SK-N-SH treated with all-trans-retinoic acid at 6 μM for 48 hours (cell line): ENCODE measurements at regions not wholly inside any gene's neighbourhood (a gene's known extent, or its start where the extent isn't known, plus 50 kb on each side); places are given as distances from the start of the nearest gene placed in this dataset.

Experiments used
- ATAC-seq: fragments of 200-7000 bp; cut with Tn5 transposase; 3 replicates; pipeline ENCODE4 v1.9.1; 2020; ENCODE audit warnings: mild to moderate bottlenecking, moderate library complexity
- ARNTL ChIP-seq: fragments of 450-650 bp; formaldehyde crosslinking; IDR thresholded peaks from 2 replicates; pipeline ENCODE4 v1.5.0; 2020; ENCODE audit warnings: low read depth, mild to moderate bottlenecking, moderate library complexity, borderline replicate concordance
- BACH2 ChIP-seq: fragments of 250-450 bp; sonication (Bioruptor Pico); IDR thresholded peaks from 2 replicates; pipeline ENCODE4 v1.9.0; 2021; ENCODE audit warnings: mild to moderate bottlenecking, borderline replicate concordance
- CSDC2 ChIP-seq: fragments of 250-450 bp; sonication (Bioruptor Pico); IDR thresholded peaks from 2 replicates; pipeline ENCODE4 v1.5.0; 2020; ENCODE audit warnings: mild to moderate bottlenecking, moderate library complexity
- CSRNP3 ChIP-seq: fragments of 250-450 bp; sonication (Bioruptor Pico); IDR thresholded peaks from 2 replicates; pipeline ENCODE4 v1.5.1; 2021; ENCODE audit warnings: mild to moderate bottlenecking, moderate library complexity
- ESRRG ChIP-seq: fragments of 250-450 bp; sonication (Bioruptor Pico); IDR thresholded peaks from 2 replicates; pipeline ENCODE4 v1.6.1; 2021; ENCODE audit warnings: mild to moderate bottlenecking
- PPARA ChIP-seq: fragments of 250-450 bp; sonication (Bioruptor Pico); IDR thresholded peaks from 2 replicates; pipeline ENCODE4 v1.5.0; 2020; ENCODE audit warnings: mild to moderate bottlenecking, borderline replicate concordance
- TCF4 ChIP-seq: fragments of 250-450 bp; sonication (Bioruptor Pico); IDR thresholded peaks from 2 replicates; pipeline ENCODE4 v1.8.0; 2021; ENCODE audit warnings: mild to moderate bottlenecking, moderate library complexity, borderline replicate concordance
- TOX ChIP-seq: fragments of 250-450 bp; sonication (Bioruptor Pico); IDR thresholded peaks from 2 replicates; pipeline ENCODE4 v1.8.0; 2021; ENCODE audit warnings: mild to moderate bottlenecking, moderate library complexity, borderline replicate concordance
- ZC3H10 ChIP-seq: fragments of 250-450 bp; sonication (Bioruptor Pico); IDR thresholded peaks from 2 replicates; pipeline ENCODE4 v1.5.1; 2021; ENCODE audit warnings: mild to moderate bottlenecking, moderate library complexity
- ZNF565 ChIP-seq: fragments of 450-650 bp; formaldehyde crosslinking; conservative IDR thresholded peaks from 2 replicates; pipeline ENCODE4 v1.5.0; 2020; ENCODE audit warnings: low read depth, mild to moderate bottlenecking, moderate library complexity
- ZNF70 ChIP-seq: fragments of 450-650 bp; formaldehyde crosslinking; IDR thresholded peaks from 2 replicates; pipeline ENCODE4 v1.5.0; 2020; ENCODE audit warnings: mild to moderate bottlenecking, moderate library complexity

- no peak for ATAC-seq
- TF ChIP-seq ZC3H10 (CRISPR knock-in tag) (no peak), TOX (no peak), ARNTL (CRISPR knock-in tag) (no peak), ZNF70 (CRISPR knock-in tag) (no peak), CSDC2 (CRISPR knock-in tag) (no peak), CSRNP3 (CRISPR knock-in tag) (no peak), ESRRG (no peak), TCF4 (CRISPR knock-in tag) (no peak), ZNF565 (no peak), BACH2 (CRISPR knock-in tag) (no peak), PPARA (CRISPR knock-in tag) (no peak)
Observed at GRCh38 chr4:92253550-92253949, 50.2 kb upstream of the GRID2 start.
